ENCODE measurements at regions not wholly inside any gene's neighbourhood (a gene's known extent, or its start where the extent isn't known, plus 50 kb on each side); places are given as distances from the start of the nearest gene placed in this dataset.

DNA sequence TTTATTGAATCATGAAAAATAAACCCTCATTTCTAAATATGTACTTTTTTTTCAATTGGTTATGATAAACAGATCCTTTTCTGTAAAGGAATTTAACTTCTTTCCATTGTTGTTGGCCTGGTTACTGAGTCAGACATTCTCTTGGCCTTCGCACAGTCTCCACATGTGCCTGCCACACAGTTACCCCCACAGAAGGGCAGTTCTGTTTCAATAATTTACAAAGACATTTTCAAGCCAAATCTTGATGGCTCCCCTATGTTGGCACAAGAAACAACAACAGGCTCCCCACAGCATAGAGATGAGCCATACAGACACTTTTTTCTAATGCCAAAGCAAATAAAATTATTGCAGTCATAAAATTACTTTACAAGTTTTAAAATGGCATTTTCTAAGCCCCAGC is 55.6 kb upstream of the BEND6 start:
- Histone ChIP-seq H3K27ac (ENCODE audit: low read depth, low read length) (peak overlapping the region; percentile 73), H3K4me3 (ENCODE audit: insufficient read depth, low read length) (no peak overlapping the region), H3K4me1 (ENCODE audit: insufficient read depth, low read length) (peaks cover 31% of the 10 kb centered on the region), H4K20me1 (ENCODE audit: insufficient read depth, low read length) (peaks cover 4% of the 10 kb centered on the region), H3K27me3 (ENCODE audit: insufficient read depth, low read length) (no peaks in the 10 kb centered on the region), H3K9me3 (ENCODE audit: low read depth, low read length) (no peaks in the 10 kb centered on the region), H3K4me2 (ENCODE audit: insufficient read depth, low read length) (peak overlapping the region; percentile 4), H3K36me3 (ENCODE audit: insufficient read depth, low read length) (peaks cover 19% of the 10 kb centered on the region), H3K79me2 (ENCODE audit: insufficient read depth, low read length) (peaks cover 26% of the 10 kb centered on the region), H2AFZ (ENCODE audit: low read length) (no peak overlapping the region)
- TF ChIP-seq, protein P1, sequence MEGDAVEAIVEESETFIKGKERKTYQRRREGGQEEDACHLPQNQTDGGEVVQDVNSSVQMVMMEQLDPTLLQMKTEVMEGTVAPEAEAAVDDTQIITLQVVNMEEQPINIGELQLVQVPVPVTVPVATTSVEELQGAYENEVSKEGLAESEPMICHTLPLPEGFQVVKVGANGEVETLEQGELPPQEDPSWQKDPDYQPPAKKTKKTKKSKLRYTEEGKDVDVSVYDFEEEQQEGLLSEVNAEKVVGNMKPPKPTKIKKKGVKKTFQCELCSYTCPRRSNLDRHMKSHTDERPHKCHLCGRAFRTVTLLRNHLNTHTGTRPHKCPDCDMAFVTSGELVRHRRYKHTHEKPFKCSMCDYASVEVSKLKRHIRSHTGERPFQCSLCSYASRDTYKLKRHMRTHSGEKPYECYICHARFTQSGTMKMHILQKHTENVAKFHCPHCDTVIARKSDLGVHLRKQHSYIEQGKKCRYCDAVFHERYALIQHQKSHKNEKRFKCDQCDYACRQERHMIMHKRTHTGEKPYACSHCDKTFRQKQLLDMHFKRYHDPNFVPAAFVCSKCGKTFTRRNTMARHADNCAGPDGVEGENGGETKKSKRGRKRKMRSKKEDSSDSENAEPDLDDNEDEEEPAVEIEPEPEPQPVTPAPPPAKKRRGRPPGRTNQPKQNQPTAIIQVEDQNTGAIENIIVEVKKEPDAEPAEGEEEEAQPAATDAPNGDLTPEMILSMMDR (IDR thresholded peaks at IDR 0.05; ENCODE audit: extremely low read depth, low read depth, low read length), result no peak
- peak; percentile 71 for DNase-seq (ENCODE audit: insufficient read length, low spot score, missing footprints)

DNA sequence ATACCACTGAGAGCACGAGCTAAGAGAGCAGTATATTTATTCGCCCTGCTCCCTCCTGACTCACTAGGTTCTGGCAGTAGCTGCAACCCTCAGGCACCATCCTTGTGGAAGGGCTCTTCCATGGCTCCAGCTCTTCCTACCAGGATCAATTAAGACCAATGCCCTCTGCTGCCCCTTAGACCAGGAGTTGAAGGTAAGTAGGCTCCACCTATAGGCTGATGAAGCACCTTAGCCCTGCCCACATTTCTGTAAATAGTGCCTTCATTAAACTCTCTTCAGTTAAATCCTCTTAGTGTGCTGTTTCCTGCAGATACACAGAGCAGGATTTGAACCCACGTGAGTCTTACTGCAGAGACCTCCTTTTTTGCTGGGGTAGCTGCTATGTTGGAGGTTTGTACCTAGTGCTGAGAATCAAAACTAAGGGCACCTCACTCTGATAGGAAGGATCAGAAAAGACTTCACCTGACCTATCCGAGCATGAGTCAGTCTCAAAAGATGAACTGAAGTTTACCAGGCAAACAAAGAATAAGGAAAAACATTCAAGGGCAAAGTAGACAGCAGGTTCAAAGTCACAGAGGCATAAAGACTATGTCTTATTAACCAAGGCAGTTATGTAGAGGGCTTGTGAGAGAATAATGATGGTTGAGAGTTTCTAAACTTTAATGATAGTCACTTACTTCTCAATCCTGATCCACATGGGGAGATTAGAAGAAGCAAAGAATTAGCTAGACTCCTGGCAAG is 56.9 kb upstream of the BEND6 start:
- no peaks in the 10 kb centered on the region for H3K27me3 ChIP-seq (ENCODE audit: insufficient read depth, low read length)
- peaks cover 23% of the 10 kb centered on the region for H3K79me2 ChIP-seq (ENCODE audit: insufficient read depth, low read length)
- H3K4me3 ChIP-seq (ENCODE audit: insufficient read depth, low read length), result no peak overlapping the region
- peaks cover 28% of the 10 kb centered on the region for H3K4me1 ChIP-seq (ENCODE audit: insufficient read depth, low read length)
- H2AFZ ChIP-seq (ENCODE audit: low read length), result no peak overlapping the region
- peak overlapping the region; percentile 73 for H3K27ac ChIP-seq (ENCODE audit: low read depth, low read length)
- TF ChIP-seq, protein P1 (IDR thresholded peaks at IDR 0.05; ENCODE audit: extremely low read depth, low read depth, low read length), result no peak
- H4K20me1 ChIP-seq (ENCODE audit: insufficient read depth, low read length), result peaks cover 4% of the 10 kb centered on the region
- DNase-seq (ENCODE audit: insufficient read length, low spot score, missing footprints), result no peak
- no peak overlapping the region for H3K4me2 ChIP-seq (ENCODE audit: insufficient read depth, low read length)
- H3K36me3 ChIP-seq (ENCODE audit: insufficient read depth, low read length), result peaks cover 19% of the 10 kb centered on the region
- H3K9me3 ChIP-seq (ENCODE audit: low read depth, low read length), result no peaks in the 10 kb centered on the region

DNA sequence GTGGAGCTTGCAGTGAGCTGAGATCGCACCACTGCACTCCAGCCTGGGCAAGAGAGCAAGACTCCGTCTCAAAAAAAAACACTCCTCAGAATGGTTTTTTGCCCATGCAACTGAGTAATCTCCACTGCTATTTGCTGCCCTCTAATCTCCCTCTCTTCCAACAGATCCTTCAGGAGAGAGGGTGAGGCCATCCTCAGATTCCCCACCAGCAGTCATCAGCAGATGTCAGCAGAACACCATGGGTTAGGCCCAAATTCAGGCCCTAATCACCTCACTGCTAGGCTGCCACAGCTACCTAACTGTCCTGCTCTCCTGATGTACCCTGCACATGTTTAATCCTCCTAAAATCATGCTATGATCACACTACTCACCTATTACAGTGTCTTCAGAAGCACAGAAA is 63.2 kb upstream of the BEND6 start:
- H3K36me3 ChIP-seq (ENCODE audit: insufficient read depth, low read length), result no peaks in the 10 kb centered on the region
- H3K27me3 ChIP-seq (ENCODE audit: insufficient read depth, low read length), result no peaks in the 10 kb centered on the region
- H3K4me2 ChIP-seq (ENCODE audit: insufficient read depth, low read length), result no peak overlapping the region
- H4K20me1 ChIP-seq (ENCODE audit: insufficient read depth, low read length), result no peaks in the 10 kb centered on the region
- H2AFZ ChIP-seq (ENCODE audit: low read length), result no peak overlapping the region
- H3K27ac ChIP-seq (ENCODE audit: low read depth, low read length), result peak overlapping the region; percentile 90
- DNase-seq (ENCODE audit: insufficient read length, low spot score, missing footprints), result no peak
- H3K9me3 ChIP-seq (ENCODE audit: low read depth, low read length), result no peaks in the 10 kb centered on the region
- peaks cover 25% of the 10 kb centered on the region for H3K4me1 ChIP-seq (ENCODE audit: insufficient read depth, low read length)
- H3K4me3 ChIP-seq (ENCODE audit: insufficient read depth, low read length), result no peak overlapping the region
- TF ChIP-seq, protein P1 (IDR thresholded peaks at IDR 0.05; ENCODE audit: extremely low read depth, low read depth, low read length), result no peak
- peaks cover 10% of the 10 kb centered on the region for H3K79me2 ChIP-seq (ENCODE audit: insufficient read depth, low read length)

DNA sequence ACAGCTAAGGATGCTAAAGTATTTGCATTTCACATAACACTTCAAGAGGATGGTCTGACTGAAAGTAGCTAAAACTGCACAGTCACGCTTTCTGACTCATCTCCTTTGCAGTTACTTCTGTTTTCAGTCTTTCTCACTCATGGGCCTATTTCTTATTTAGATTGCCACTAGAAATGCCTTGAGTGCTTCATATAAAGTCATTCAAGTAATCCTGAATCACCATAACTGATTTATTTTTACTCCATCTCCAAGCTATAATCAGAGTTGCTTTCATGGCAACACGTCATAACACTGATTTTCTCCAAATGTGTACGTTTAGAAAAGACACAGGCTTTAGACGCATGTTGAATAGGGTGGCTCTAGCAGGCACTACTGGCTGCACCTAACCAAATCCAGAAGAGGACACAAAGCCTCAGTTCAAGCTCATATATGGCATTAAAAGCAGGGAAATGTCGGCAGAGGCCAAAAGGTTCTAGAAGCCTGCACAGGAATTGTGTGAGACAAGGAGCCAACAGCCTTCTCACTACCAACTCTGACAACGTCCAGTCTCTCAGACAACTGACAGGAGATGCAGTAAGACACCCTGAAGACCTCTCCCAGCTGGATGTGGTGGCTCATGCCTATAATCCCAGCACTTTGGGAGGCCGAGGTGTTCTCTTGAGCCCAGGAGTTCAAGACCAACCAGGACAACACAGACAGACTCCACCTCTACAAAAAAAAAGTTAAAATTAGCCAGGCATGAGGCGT is 64.1 kb upstream of the BEND6 start:
- Histone ChIP-seq H3K9me3 (ENCODE audit: low read depth, low read length) (no peaks in the 10 kb centered on the region), H4K20me1 (ENCODE audit: insufficient read depth, low read length) (no peaks in the 10 kb centered on the region), H3K27ac (ENCODE audit: low read depth, low read length) (peak overlapping the region; percentile 90), H3K27me3 (ENCODE audit: insufficient read depth, low read length) (no peaks in the 10 kb centered on the region), H3K36me3 (ENCODE audit: insufficient read depth, low read length) (no peaks in the 10 kb centered on the region), H3K4me2 (ENCODE audit: insufficient read depth, low read length) (peak overlapping the region; percentile 58), H3K4me3 (ENCODE audit: insufficient read depth, low read length) (no peak overlapping the region), H3K79me2 (ENCODE audit: insufficient read depth, low read length) (peaks cover 10% of the 10 kb centered on the region), H2AFZ (ENCODE audit: low read length) (peak overlapping the region; percentile 52), H3K4me1 (ENCODE audit: insufficient read depth, low read length) (peaks cover 25% of the 10 kb centered on the region)
- DNase-seq (ENCODE audit: insufficient read length, low spot score, missing footprints), result peak; percentile 93
- TF ChIP-seq, protein P1 (IDR thresholded peaks at IDR 0.05; ENCODE audit: extremely low read depth, low read depth, low read length), result no peak

All from osteoblast (primary cell).